OCI-LY7 (cell line): ENCODE measurements at regions not wholly inside any gene's neighbourhood (a gene's known extent, or its start where the extent isn't known, plus 50 kb on each side); places are given as distances from the start of the nearest gene placed in this dataset.

Experiments
- CTCF ChIP-seq: fragments of 200-600 bp; sonication (generic); conservative IDR thresholded peaks from 2 replicates; pipeline ENCODE4 v1.5.1; 2014; ENCODE audit warnings: mild to moderate bottlenecking, antibody characterized with exemption, low read length, moderate library complexity, mixed read lengths
- EZH2phosphoT487 ChIP-seq: fragments of 200-600 bp; sonication (generic); IDR thresholded peaks from 2 replicates; pipeline ENCODE4 v1.6.1; 2018; ENCODE audit warnings: low read depth, borderline replicate concordance, mild to moderate bottlenecking, mixed run types, antibody characterized with exemption, low read length, moderate library complexity, mixed read lengths

GRCh38 chrX:115437841-115438595, 123.0 kb upstream of the PLS3 start:
- TF ChIP-seq CTCF (no peak), EZH2phosphoT487 (no peak)
